ENCODE measurements at regions not wholly inside any gene's neighbourhood (a gene's known extent, or its start where the extent isn't known, plus 50 kb on each side); places are given as distances from the start of the nearest gene placed in this dataset.

DNA sequence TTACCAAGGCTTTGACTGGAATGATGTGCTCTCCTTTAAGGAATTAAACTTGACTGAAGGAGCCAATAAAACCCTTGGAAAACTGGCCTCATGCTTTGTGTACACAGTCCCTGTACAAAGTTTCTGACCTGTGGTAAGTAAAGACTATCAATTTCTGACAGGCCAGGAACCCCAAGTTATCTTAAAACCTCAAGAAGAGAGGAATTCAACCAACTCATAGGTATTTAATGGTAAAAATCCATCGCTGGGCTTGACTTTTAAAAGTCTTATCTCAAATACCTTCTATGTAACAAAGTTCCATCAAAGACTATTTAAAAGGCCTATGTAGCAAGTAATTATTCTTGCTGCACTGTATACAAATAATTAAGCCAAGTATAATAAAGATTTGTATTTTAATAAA lies 103.7 kb upstream of the TENT5D start:
- TF ChIP-seq EZH2 (IDR thresholded peaks at IDR 0.05; ENCODE audit: insufficient read depth, low read length), result no peak
- TF ChIP-seq, protein P1, sequence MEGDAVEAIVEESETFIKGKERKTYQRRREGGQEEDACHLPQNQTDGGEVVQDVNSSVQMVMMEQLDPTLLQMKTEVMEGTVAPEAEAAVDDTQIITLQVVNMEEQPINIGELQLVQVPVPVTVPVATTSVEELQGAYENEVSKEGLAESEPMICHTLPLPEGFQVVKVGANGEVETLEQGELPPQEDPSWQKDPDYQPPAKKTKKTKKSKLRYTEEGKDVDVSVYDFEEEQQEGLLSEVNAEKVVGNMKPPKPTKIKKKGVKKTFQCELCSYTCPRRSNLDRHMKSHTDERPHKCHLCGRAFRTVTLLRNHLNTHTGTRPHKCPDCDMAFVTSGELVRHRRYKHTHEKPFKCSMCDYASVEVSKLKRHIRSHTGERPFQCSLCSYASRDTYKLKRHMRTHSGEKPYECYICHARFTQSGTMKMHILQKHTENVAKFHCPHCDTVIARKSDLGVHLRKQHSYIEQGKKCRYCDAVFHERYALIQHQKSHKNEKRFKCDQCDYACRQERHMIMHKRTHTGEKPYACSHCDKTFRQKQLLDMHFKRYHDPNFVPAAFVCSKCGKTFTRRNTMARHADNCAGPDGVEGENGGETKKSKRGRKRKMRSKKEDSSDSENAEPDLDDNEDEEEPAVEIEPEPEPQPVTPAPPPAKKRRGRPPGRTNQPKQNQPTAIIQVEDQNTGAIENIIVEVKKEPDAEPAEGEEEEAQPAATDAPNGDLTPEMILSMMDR (IDR thresholded peaks at IDR 0.05; ENCODE audit: insufficient read depth, low read depth, low read length), result no peak
